BLaER1 (cell line): ENCODE measurements at regions not wholly inside any gene's neighbourhood (a gene's known extent, or its start where the extent isn't known, plus 50 kb on each side); places are given as distances from the start of the nearest gene placed in this dataset.

Experiments
- H3K27ac ChIP-seq: shearing (Covaris generic); formaldehyde crosslinking; 2 replicates; pipeline ENCODE4 v1.8.1; 2022
- H3K27me3 ChIP-seq: shearing (Covaris generic); formaldehyde crosslinking; 2 replicates; pipeline ENCODE4 v1.8.1; 2022
- H3K36me3 ChIP-seq: shearing (Covaris generic); formaldehyde crosslinking; 2 replicates; pipeline ENCODE4 v1.8.1; 2022
- H3K4me1 ChIP-seq: shearing (Covaris generic); formaldehyde crosslinking; 2 replicates; pipeline ENCODE4 v1.8.1; 2022
- H3K4me2 ChIP-seq: shearing (Covaris generic); formaldehyde crosslinking; 2 replicates; pipeline ENCODE4 v1.8.1; 2022
- H3K4me3 ChIP-seq: shearing (Covaris generic); formaldehyde crosslinking; 2 replicates; pipeline ENCODE4 v1.8.1; 2022
- H3K9ac ChIP-seq: shearing (Covaris generic); formaldehyde crosslinking; 2 replicates; pipeline ENCODE4 v1.8.1; 2022
- H3K9me3 ChIP-seq: shearing (Covaris generic); formaldehyde crosslinking; 2 replicates; pipeline ENCODE4 v1.8.1; 2022
- H4K20me1 ChIP-seq: shearing (Covaris generic); formaldehyde crosslinking; 2 replicates; pipeline ENCODE4 v1.8.1; 2022
- Cebpa-rat ChIP-seq: shearing (Covaris generic); IDR thresholded peaks from 2 replicates; pipeline ENCODE4 v1.8.1; 2022

GRCh38 chr17:36723459-36724025 lies 122.2 kb downstream of the MRM1 start:
- H3K4me1 ChIP-seq: peaks cover 88% of the 10 kb centered on the region
- no peaks in the 10 kb centered on the region for H4K20me1 ChIP-seq
- no peaks in the 10 kb centered on the region for H3K27me3 ChIP-seq
- H3K27ac ChIP-seq: no peak overlapping the region
- peak overlapping the region; percentile 95 for H3K4me2 ChIP-seq
- H3K36me3 ChIP-seq: no peaks in the 10 kb centered on the region
- no peak for TF ChIP-seq Cebpa-rat
- H3K4me3 ChIP-seq: no peak overlapping the region
- H3K9me3 ChIP-seq: peaks cover 3% of the 10 kb centered on the region; the same call in 1 of the 2 replicates
- no peak overlapping the region for H3K9ac ChIP-seq

- no peaks in the 10 kb centered on the region for H3K27me3 ChIP-seq
- peaks cover 66% of the 10 kb centered on the region for H3K4me1 ChIP-seq
- H3K27ac ChIP-seq: no peak overlapping the region
Measured at GRCh38 chr17:36726199-36726598, 124.8 kb downstream of the MRM1 start.

GRCh38 chr17:36727052-36727451 lies 125.7 kb downstream of the MRM1 start:
- Histone ChIP-seq H3K9ac (no peak overlapping the region), H3K4me2 (peak overlapping the region; percentile 55), H4K20me1 (no peaks in the 10 kb centered on the region), H3K36me3 (no peaks in the 10 kb centered on the region), H3K27ac (no peak overlapping the region), H3K4me3 (no peak overlapping the region), H3K4me1 (peaks cover 58% of the 10 kb centered on the region), H3K9me3 (no peaks in the 10 kb centered on the region), H3K27me3 (no peaks in the 10 kb centered on the region)
- no peak for TF ChIP-seq Cebpa-rat

More at GRCh38 chr17:36726199-36726598, 124.8 kb downstream of the MRM1 start:
- no peak for TF ChIP-seq Cebpa-rat
- Histone ChIP-seq H3K9ac (no peak overlapping the region), H3K9me3 (no peaks in the 10 kb centered on the region), H3K36me3 (no peaks in the 10 kb centered on the region), H4K20me1 (no peaks in the 10 kb centered on the region), H3K4me3 (no peak overlapping the region), H3K4me2 (peak overlapping the region; percentile 15; the same call in 1 of the 2 replicates)

GRCh38 chr17:36727577-36727976 lies 126.2 kb downstream of the MRM1 start:
- Histone ChIP-seq H3K27ac (0 out of 2 replicates have a peak overlapping the region, but pooled peaks have one; percentile 28), H3K4me2 (peak overlapping the region; percentile 55), H4K20me1 (no peaks in the 10 kb centered on the region), H3K9ac (no peak overlapping the region), H3K4me3 (peak overlapping the region; percentile 24; the same call in 1 of the 2 replicates), H3K4me1 (peaks cover 53% of the 10 kb centered on the region), H3K27me3 (no peaks in the 10 kb centered on the region), H3K36me3 (no peaks in the 10 kb centered on the region), H3K9me3 (no peaks in the 10 kb centered on the region)
- no peak for TF ChIP-seq Cebpa-rat

GRCh38 chr17:36728030-36728991 lies 126.9 kb downstream of the MRM1 start:
- H3K9me3 ChIP-seq: no peaks in the 10 kb centered on the region
- H3K4me3 ChIP-seq: peak overlapping the region; percentile 24; the same call in 1 of the 2 replicates
- H3K27me3 ChIP-seq: no peaks in the 10 kb centered on the region
- no peaks in the 10 kb centered on the region for H3K36me3 ChIP-seq
- peak overlapping the region; percentile 55 for H3K4me2 ChIP-seq
- H4K20me1 ChIP-seq: no peaks in the 10 kb centered on the region
- H3K9ac ChIP-seq: no peak overlapping the region
- no peak for TF ChIP-seq Cebpa-rat
- H3K4me1 ChIP-seq: peaks cover 45% of the 10 kb centered on the region
- H3K27ac ChIP-seq: 0 out of 2 replicates have a peak overlapping the region, but pooled peaks have one; percentile 28

GRCh38 chr17:36730095-36730808 lies 128.9 kb downstream of the MRM1 start:
- H3K27ac ChIP-seq: no peak overlapping the region

GRCh38 chr17:36730857-36731490 lies 129.6 kb downstream of the MRM1 start:
- Histone ChIP-seq H3K9me3 (no peaks in the 10 kb centered on the region), H3K4me3 (no peak overlapping the region), H3K9ac (no peak overlapping the region), H3K27me3 (no peaks in the 10 kb centered on the region), H3K36me3 (no peaks in the 10 kb centered on the region), H3K27ac (no peak overlapping the region), H3K4me2 (no peak overlapping the region), H4K20me1 (no peaks in the 10 kb centered on the region), H3K4me1 (peaks cover 31% of the 10 kb centered on the region)
- no peak for TF ChIP-seq Cebpa-rat

More at GRCh38 chr17:36730095-36730808, 128.9 kb downstream of the MRM1 start:
- Histone ChIP-seq H3K9ac (no peak overlapping the region), H3K4me2 (no peak overlapping the region), H3K27me3 (no peaks in the 10 kb centered on the region), H4K20me1 (no peaks in the 10 kb centered on the region), H3K4me3 (no peak overlapping the region), H3K4me1 (peaks cover 33% of the 10 kb centered on the region), H3K36me3 (no peaks in the 10 kb centered on the region), H3K9me3 (no peaks in the 10 kb centered on the region)
- TF ChIP-seq Cebpa-rat: no peak

GRCh38 chr17:36731811-36732210 lies 130.4 kb downstream of the MRM1 start:
- Histone ChIP-seq H3K36me3 (no peaks in the 10 kb centered on the region), H3K9ac (no peak overlapping the region), H4K20me1 (no peaks in the 10 kb centered on the region), H3K27ac (no peak overlapping the region), H3K9me3 (no peaks in the 10 kb centered on the region), H3K4me2 (no peak overlapping the region), H3K4me3 (no peak overlapping the region), H3K27me3 (no peaks in the 10 kb centered on the region), H3K4me1 (peaks cover 29% of the 10 kb centered on the region)
- no peak for TF ChIP-seq Cebpa-rat

GRCh38 chr17:36732351-36732750 lies 131.0 kb downstream of the MRM1 start:
- H3K27me3 ChIP-seq: no peaks in the 10 kb centered on the region
- H3K4me3 ChIP-seq: no peak overlapping the region
- peaks cover 23% of the 10 kb centered on the region for H3K4me1 ChIP-seq

More at GRCh38 chr17:36732351-36732750, 131.0 kb downstream of the MRM1 start:
- no peaks in the 10 kb centered on the region for H3K36me3 ChIP-seq
- H3K27ac ChIP-seq: no peak overlapping the region
- H4K20me1 ChIP-seq: no peaks in the 10 kb centered on the region
- H3K9me3 ChIP-seq: no peaks in the 10 kb centered on the region
- no peak overlapping the region for H3K4me2 ChIP-seq
- TF ChIP-seq Cebpa-rat: no peak
- no peak overlapping the region for H3K9ac ChIP-seq
